RWPE1 (cell line): ENCODE measurements at regions not wholly inside any gene's neighbourhood (a gene's known extent, or its start where the extent isn't known, plus 50 kb on each side); places are given as distances from the start of the nearest gene placed in this dataset.

Experiments used
- CTCF ChIA-PET: fragments of 350-600 bp; sonication (Branson Sonifier 250); formaldehyde crosslinking; extraction: SDS; loops from one replicate; lab custom pipeline; 2021; lab: Yijun Ruan, JAX
- POLR2A ChIA-PET: fragments of 400-600 bp; formaldehyde crosslinking; extraction: SDS; loops from one replicate; lab custom pipeline; 2020; ENCODE audit warnings: antibody characterized with exemption; ENCODE audit not compliant: low non-redundant PET; lab: Yijun Ruan, JAX
- DNase-seq: peaks from one replicate; pipeline ENCODE4 v3.0.0; 2012; ENCODE audit warnings: low spot score
- H3K27ac ChIP-seq: fragments of 450-650 bp; 2 replicates; pipeline ENCODE4 v1.5.1; 2017
- CTCF ChIP-seq: fragments of 450-650 bp; conservative IDR thresholded peaks from 2 replicates; pipeline ENCODE4 v1.5.1; 2017; ENCODE audit warnings: low read depth, mild to moderate bottlenecking

DNA sequence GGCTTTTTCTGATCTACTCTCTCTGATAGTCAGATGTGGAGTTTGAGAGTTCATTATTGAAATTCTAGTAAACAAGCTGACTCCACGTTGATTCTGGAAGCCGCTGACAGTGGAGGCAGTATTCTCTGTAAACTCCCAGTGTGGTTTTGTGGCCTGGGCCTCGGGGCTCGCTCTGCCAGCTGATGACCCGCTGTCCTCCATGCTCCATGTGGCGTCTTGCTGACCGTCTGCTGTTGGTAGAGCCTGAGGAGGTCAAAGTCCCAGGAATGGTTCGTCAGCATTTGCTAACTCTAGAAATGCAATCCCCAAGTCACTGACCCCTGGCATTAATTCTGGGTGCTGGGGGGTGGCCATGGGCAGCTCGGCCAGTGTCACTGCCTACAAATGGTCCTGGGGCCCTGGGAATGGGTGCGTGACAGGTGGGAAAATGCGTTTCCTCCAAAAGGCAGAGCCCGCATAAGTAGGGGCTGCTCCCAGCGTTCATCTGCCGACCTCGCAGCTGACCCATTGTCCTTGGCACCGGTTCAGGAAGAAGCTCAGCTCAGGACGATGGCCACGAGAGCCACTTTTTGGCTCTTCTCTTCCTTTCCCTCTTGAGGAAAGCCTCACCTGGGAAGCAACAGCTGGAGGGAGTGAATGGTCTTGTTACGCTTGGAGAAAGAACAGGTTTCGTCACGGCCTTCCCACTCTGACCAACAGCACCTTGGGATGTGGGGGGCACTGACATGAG is 55.1 kb downstream of the MRPL36 start:
- ChIA-PET POLR2A (no interaction called here), CTCF (interaction anchor here (0.6 kb wide), 1 partner anchor 14 kb away, joined by 3 read pairs; no protein-coding TSS in a partner anchor)
- H3K27ac ChIP-seq: no peak overlapping the region

GRCh38 chr5:1743769-1744085 is 55.9 kb downstream of the MRPL36 start:
- CTCF ChIA-PET: no interaction called here

More for the DNA sequence above, 55.1 kb downstream of the MRPL36 start:
- no peak for TF ChIP-seq CTCF
- DNase-seq: no peak

GRCh38 chr5:1743061-1743768 is 56.4 kb downstream of the MRPL36 start:
- ChIA-PET CTCF (no interaction called here), POLR2A (no interaction called here)
- TF ChIP-seq CTCF: no peak
- no peak overlapping the region for H3K27ac ChIP-seq
- no peak for DNase-seq

More at GRCh38 chr5:1743769-1744085, 55.9 kb downstream of the MRPL36 start:
- DNase-seq: no peak
- TF ChIP-seq CTCF: no peak
- POLR2A ChIA-PET: no interaction called here
- H3K27ac ChIP-seq: no peak overlapping the region

DNA sequence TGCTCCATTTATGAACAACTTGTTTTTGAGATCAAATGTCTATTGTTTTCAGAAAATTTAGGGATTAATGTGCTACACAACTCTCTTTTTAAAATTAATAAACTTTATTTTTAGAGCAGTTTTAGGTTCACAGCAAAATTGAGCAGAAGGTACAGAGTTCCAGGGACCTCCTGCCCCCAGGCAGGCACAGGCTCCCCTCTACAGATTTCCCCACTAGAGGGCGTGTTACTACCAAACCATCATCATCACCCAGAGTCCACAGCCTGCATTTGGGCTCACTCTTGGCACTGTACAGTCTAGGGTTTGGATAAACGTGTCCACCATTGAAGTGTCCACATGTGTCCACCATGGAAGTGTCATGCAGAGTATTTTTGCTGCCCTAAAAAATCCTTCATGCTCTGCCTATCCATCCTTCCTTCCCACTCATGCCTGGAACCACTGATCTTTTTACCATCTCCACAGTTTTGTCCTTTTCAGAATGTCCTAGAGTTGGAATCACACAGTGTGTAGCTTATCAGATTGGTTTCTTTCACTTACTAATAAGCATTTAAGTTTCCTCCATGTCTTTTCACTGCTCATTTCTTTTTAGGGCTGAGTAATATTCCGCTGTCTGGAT is 61.7 kb downstream of the MRPL36 start:
- DNase-seq: peak; percentile 54
- peak; percentile 76 for TF ChIP-seq CTCF
- ChIA-PET POLR2A (no interaction called here), CTCF (interaction anchor here (0.6 to 0.7 kb wide), 2 partner anchors 410 to 844 kb away, joined by 3 to 5 read pairs; no protein-coding TSS in a partner anchor)
- H3K27ac ChIP-seq: no peak overlapping the region

DNA sequence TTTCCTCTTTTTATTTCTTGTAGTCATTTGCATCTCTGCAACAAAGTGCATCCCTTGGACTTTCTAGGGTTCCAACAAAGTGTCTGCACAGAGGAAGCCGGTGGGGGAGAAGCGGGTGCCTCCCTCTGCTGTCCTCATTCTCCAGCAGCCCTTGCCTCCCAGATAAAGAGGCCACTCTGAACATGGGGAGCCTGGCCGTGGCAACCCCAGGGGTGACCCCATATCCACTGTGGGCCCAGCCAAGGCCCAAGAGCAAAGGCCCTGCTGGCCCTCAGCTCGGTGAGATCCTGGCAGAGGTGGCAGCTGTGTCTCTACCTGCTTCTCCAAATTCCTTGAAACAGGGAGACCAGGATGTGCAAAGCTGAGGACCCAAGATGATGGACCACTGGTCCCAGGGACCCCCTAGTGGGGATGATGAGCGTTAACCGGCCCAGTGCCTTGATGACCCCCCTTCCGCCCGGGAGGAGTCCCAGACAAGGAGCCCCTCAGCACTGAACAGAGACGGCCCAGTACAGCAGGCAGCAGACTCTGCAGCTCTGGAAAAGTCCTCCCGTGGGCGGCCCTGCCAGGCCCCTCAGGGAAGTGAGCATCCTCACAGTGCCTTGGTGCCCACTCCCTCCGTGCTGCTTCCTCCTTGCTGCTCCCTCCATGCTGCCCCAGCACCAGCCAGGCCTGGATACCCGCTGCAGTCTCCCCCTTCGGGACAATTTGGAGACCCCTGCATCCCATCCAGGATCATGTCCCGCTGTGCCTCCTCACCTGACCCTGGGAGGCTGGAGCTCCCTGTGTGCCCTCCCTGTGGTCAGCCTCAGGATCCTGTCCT is 62.5 kb downstream of the MRPL36 start:
- no peak for DNase-seq
- TF ChIP-seq CTCF: no peak
- no peak overlapping the region for H3K27ac ChIP-seq
- CTCF ChIA-PET: no interaction called here
- POLR2A ChIA-PET: no interaction called here

DNA sequence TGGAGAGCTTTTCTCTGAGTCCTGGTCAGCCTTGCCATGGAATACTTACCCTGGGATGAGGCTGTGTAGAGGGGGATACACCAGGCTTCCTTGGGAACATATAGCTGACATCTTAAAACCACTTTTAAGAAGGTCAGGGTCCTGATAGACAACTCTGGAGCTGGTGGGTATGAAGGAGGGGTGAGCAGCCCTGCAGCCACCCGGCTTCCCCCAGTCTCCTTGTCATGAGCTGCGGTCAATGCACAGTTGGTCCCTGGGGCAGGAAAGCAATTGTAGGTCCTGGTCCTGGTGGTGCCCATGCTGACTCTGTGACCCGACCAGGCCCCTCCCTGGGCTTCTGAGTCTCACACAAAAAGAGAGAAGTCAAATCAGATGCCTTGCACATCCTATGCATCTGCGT is 63.6 kb downstream of the MRPL36 start:
- CTCF ChIA-PET: interaction anchor here (0.5 kb wide), 2 partner anchors 28 to 299 kb away, joined by 3 read pairs; no protein-coding TSS in a partner anchor

More for the DNA sequence above, 63.6 kb downstream of the MRPL36 start:
- H3K27ac ChIP-seq: no peak overlapping the region
- TF ChIP-seq CTCF: no peak
- DNase-seq: no peak
- POLR2A ChIA-PET: no interaction called here
